GM19240 (cell line): ENCODE measurements at regions not wholly inside any gene's neighbourhood (a gene's known extent, or its start where the extent isn't known, plus 50 kb on each side); places are given as distances from the start of the nearest gene placed in this dataset.
"Not testable (repeated sequence)": the region's sequence is repeated elsewhere in the genome, so short reads cannot be mapped to it uniquely, and the experiment has no call there.

ENCODE experiments used
- DNase-seq: peaks from one replicate; pipeline ENCODE4 v3.0.0; 2011; ENCODE audit warnings: low spot score; ENCODE audit not compliant: insufficient read length

GRCh38 chr5:144698484-144698883, 527.8 kb downstream of the KCTD16 start:
- no peak for DNase-seq

- no peak for DNase-seq
These were observed 527.2 kb downstream of the KCTD16 start for GRCh38 chr5:144697847-144698262.

GRCh38 chr5:144691936-144692335, 521.3 kb downstream of the KCTD16 start:
- DNase-seq = no peak

GRCh38 chr5:144684899-144685298, 514.2 kb downstream of the KCTD16 start:
- DNase-seq = no peak

GRCh38 chr5:144680711-144681110, 510.0 kb downstream of the KCTD16 start:
- DNase-seq = no peak

- no peak for DNase-seq
These were observed 500.4 kb downstream of the KCTD16 start for GRCh38 chr5:144671066-144671465.

- no peak for DNase-seq
These were observed 489.1 kb downstream of the KCTD16 start for GRCh38 chr5:144659634-144660227.

- no peak for DNase-seq
These were observed 473.6 kb downstream of the KCTD16 start for GRCh38 chr5:144644317-144644716.

GRCh38 chr5:144638787-144639186, 468.1 kb downstream of the KCTD16 start:
- DNase-seq = no peak

- DNase-seq = no peak
These were observed 463.5 kb downstream of the KCTD16 start for GRCh38 chr5:144634138-144634537.

- no peak for DNase-seq
These were observed 427.9 kb downstream of the KCTD16 start for GRCh38 chr5:144598451-144599068.

- no peak for DNase-seq
These were observed 425.8 kb downstream of the KCTD16 start for GRCh38 chr5:144596517-144596916.

GRCh38 chr5:144594919-144595318, 424.2 kb downstream of the KCTD16 start:
- no peak for DNase-seq

- not testable (repeated sequence) for DNase-seq
These were observed 423.6 kb downstream of the KCTD16 start for GRCh38 chr5:144594234-144594633.

- no peak for DNase-seq
These were observed 415.0 kb downstream of the KCTD16 start for GRCh38 chr5:144585681-144586080.

GRCh38 chr5:144583541-144584449, 413.1 kb downstream of the KCTD16 start:
- no peak for DNase-seq

GRCh38 chr5:144582066-144582465, 411.4 kb downstream of the KCTD16 start:
- DNase-seq = no peak

- DNase-seq = no peak
These were observed 410.4 kb downstream of the KCTD16 start for GRCh38 chr5:144581044-144581443.

- DNase-seq = no peak
These were observed 407.0 kb downstream of the KCTD16 start for GRCh38 chr5:144577676-144578075.

GRCh38 chr5:144575736-144576135, 405.1 kb downstream of the KCTD16 start:
- DNase-seq = no peak

GRCh38 chr5:144567421-144567780, 396.7 kb downstream of the KCTD16 start:
- DNase-seq = no peak

- DNase-seq = no peak
These were observed 396.2 kb downstream of the KCTD16 start for GRCh38 chr5:144566747-144567420.
